Upper lobe of right lung (tissue), 1 donor: ENCODE measurements at regions not wholly inside any gene's neighbourhood (a gene's known extent, or its start where the extent isn't known, plus 50 kb on each side); places are given as distances from the start of the nearest gene placed in this dataset.

Source experiments
- ATAC-seq: fragments of 200-7000 bp; cut with Tn5 transposase; one replicate; pipeline ENCODE4 v1.9.1; 2020; ENCODE audit warnings: mild to moderate bottlenecking, moderate library complexity
- DNase-seq: peaks from one replicate; pipeline ENCODE4 v3.0.0-alpha.2; 2020
- H3K27ac ChIP-seq: fragments of 200-600 bp; one replicate; pipeline ENCODE4 v1.8.0; 2022
- H3K27me3 ChIP-seq: fragments of 200-600 bp; one replicate; pipeline ENCODE4 v1.8.0; 2022; ENCODE audit warnings: mild to moderate bottlenecking
- H3K36me3 ChIP-seq: fragments of 200-600 bp; one replicate; pipeline ENCODE4 v1.8.0; 2022
- H3K4me1 ChIP-seq: fragments of 200-600 bp; one replicate; pipeline ENCODE4 v1.8.0; 2022
- H3K4me3 ChIP-seq: fragments of 200-600 bp; one replicate; pipeline ENCODE4 v1.8.0; 2022; ENCODE audit warnings: mild to moderate bottlenecking
- H3K9me3 ChIP-seq: fragments of 200-600 bp; one replicate; pipeline ENCODE4 v1.8.0; 2022
- intact Hi-C: fragments of 100-400 bp; cut with DNase I; formaldehyde crosslinking; loops from one replicate; pipeline ENCODE4 v1.11.0; 2022
- TF ChIP-seq, protein P1 (sequence below): fragments of 200-600 bp; IDR thresholded peaks from one replicate; pipeline ENCODE4 v1.8.0; 2022; ENCODE audit warnings: antibody characterized with exemption
- donor health status: DM: no; HTN: yes; CAD: no; lungs with severe emphysema.

DNA sequence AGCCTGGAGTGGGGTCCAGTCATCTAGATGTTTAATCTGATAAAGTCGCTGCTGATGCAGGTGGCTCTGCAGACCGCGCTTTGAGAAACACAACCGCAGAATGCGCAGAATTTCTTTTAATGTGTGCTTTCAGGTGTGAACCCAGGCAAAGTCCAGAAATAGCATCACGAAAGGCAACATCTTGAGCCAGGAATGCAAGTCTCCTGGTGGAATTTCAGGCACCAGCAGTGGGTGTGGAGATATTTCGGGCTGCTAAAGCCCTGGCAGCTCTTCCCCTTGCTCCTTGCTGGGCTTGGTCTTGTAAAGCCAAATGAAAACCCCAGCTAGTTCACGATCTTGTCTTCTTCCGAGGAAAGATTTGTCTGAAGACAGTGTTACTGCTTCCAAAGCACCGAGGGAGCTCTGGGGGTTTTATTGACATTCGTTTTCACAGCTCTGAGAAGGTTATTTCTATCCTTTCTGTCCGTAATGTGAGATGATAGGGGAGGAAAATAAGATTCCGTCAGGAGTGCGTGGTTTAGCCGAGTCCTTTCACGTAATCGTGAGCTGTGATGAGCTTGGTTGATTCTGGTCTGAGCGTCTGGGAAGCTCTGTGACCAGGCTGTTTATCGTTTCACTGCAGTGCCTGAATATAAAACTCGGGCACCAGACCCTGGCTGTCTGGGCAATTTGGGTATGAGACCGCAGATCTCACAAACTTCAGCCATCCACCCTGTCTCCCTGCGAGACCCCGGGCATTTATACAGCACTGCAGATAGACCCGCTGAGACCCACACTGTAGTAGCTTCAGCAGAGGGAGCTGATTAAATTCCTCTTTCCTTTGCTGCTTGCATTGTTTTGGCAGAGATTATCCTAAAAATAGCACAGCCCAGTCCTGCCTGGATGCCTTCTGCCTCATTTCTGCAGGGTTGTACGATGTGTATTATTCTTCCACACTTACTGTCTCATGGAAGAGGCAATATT is 67.0 kb upstream of the SLC25A26 start:
- peak; percentile 78 for ATAC-seq
- H3K27me3 ChIP-seq: no peaks in the 10 kb centered on the region
- no peaks in the 10 kb centered on the region for H3K9me3 ChIP-seq
- TF ChIP-seq, protein P1, sequence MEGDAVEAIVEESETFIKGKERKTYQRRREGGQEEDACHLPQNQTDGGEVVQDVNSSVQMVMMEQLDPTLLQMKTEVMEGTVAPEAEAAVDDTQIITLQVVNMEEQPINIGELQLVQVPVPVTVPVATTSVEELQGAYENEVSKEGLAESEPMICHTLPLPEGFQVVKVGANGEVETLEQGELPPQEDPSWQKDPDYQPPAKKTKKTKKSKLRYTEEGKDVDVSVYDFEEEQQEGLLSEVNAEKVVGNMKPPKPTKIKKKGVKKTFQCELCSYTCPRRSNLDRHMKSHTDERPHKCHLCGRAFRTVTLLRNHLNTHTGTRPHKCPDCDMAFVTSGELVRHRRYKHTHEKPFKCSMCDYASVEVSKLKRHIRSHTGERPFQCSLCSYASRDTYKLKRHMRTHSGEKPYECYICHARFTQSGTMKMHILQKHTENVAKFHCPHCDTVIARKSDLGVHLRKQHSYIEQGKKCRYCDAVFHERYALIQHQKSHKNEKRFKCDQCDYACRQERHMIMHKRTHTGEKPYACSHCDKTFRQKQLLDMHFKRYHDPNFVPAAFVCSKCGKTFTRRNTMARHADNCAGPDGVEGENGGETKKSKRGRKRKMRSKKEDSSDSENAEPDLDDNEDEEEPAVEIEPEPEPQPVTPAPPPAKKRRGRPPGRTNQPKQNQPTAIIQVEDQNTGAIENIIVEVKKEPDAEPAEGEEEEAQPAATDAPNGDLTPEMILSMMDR: no peak
- no peaks in the 10 kb centered on the region for H3K36me3 ChIP-seq
- peak overlapping the region; percentile 23 for H3K4me3 ChIP-seq
- no peak overlapping the region for H3K27ac ChIP-seq
- H3K4me1 ChIP-seq: no peaks in the 10 kb centered on the region
- intact Hi-C loops: no loop called here
- no peak for DNase-seq

DNA sequence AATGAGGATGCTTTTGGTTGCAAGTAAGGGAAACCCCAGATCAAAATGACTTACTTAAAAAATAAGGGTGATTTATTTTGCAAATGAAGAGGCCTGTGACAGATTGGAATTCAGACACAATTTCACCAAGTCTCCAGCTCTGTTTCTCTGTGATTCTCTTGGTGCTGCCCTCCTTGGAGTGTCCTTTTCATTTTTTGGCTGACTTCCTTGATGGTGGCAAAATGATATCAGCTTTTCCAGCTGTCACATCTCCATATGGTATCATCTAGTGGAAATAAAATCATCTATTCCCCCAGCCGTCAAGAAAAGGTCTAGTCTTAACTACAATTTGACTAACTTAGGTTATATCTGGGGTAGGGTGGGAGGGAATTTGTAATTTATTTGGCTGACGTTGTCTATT is 68.5 kb upstream of the SLC25A26 start:
- H3K4me1 ChIP-seq: no peaks in the 10 kb centered on the region
- H3K4me3 ChIP-seq: no peak overlapping the region
- H3K9me3 ChIP-seq: no peaks in the 10 kb centered on the region
- H3K36me3 ChIP-seq: no peaks in the 10 kb centered on the region
- DNase-seq (no peak), ATAC-seq (no peak)
- intact Hi-C loops: no loop called here
- no peaks in the 10 kb centered on the region for H3K27me3 ChIP-seq
- TF ChIP-seq, protein P1: no peak
- no peak overlapping the region for H3K27ac ChIP-seq

DNA sequence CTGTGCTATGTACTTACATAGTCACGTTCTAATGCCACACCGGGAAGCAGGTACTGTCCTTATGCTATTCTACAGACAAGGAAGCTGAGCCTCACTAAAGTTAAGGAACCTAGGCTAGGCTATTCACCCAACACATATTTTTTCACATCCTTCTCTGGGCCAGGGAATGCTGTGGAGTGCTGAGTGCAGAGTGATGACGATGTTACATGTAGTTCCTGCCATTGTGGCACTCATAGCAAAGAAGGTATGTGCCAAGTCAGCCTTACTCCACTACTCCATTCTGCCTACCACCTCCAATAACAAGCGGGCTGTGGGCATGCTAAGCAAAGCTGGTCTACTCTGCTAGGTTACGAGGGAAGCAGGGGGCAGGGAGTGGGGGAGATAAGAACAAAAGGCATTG is 69.8 kb upstream of the SLC25A26 start:
- H3K9me3 ChIP-seq: no peaks in the 10 kb centered on the region
- no peak overlapping the region for H3K4me3 ChIP-seq
- TF ChIP-seq, protein P1: no peak
- no peak overlapping the region for H3K27ac ChIP-seq
- H3K4me1 ChIP-seq: no peaks in the 10 kb centered on the region
- H3K27me3 ChIP-seq: no peaks in the 10 kb centered on the region
- DNase-seq (no peak), ATAC-seq (no peak)
- intact Hi-C loops: no loop called here
- no peaks in the 10 kb centered on the region for H3K36me3 ChIP-seq

DNA sequence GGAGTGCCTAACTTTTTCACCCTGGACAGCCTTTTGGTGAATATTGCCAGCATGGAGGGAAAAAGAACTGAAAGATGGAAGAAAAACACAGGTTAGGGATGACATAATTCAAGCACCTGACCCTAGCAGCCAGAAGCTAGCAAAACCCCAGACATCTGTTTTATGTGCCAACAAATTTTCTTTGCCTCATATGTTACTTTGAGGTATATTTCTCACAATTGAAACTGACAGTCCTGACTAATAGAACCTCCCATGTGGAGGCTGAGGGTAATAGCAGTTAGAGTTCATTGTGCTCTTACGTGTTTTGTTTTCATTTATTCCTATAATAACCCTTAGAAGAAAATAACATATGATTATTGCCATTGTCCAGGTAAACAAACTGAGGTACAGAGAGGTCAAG is 71.5 kb upstream of the SLC25A26 start:
- TF ChIP-seq, protein P1: no peak
- DNase-seq (no peak), ATAC-seq (no peak)
- H3K4me1 ChIP-seq: no peaks in the 10 kb centered on the region
- no peaks in the 10 kb centered on the region for H3K27me3 ChIP-seq
- no peaks in the 10 kb centered on the region for H3K36me3 ChIP-seq
- H3K9me3 ChIP-seq: no peaks in the 10 kb centered on the region
- intact Hi-C loops: loop anchor here (10.0 kb wide), 1 partner anchor 364 kb away; no protein-coding TSS in a partner anchor
- no peak overlapping the region for H3K27ac ChIP-seq
- H3K4me3 ChIP-seq: no peak overlapping the region

DNA sequence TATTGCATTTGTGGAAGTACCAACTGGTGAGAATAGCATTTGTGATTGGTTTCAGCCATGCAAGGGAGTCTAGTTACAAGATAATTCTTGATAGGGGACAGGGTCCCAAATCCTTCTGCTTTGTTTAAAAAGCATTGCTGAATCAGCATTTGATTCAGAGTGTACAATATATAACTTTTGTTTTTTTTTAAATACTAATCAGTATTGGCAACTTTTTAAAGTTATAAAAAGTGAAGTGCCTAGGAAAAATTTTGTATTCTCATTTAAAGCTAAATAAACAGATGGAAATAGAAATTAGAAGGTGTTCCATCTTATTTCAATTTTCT is 75.4 kb upstream of the SLC25A26 start:
- H3K9me3 ChIP-seq: no peaks in the 10 kb centered on the region
- TF ChIP-seq, protein P1: no peak
- no peaks in the 10 kb centered on the region for H3K36me3 ChIP-seq
- DNase-seq: no peak
- no peak for ATAC-seq
- no peaks in the 10 kb centered on the region for H3K4me1 ChIP-seq
- H3K27me3 ChIP-seq: no peaks in the 10 kb centered on the region
- no peak overlapping the region for H3K27ac ChIP-seq
- H3K4me3 ChIP-seq: no peak overlapping the region
- intact Hi-C loops: loop anchor here (10.0 kb wide), 1 partner anchor 361 kb away; no protein-coding TSS in a partner anchor
